ENCODE measurements at regions not wholly inside any gene's neighbourhood (a gene's known extent, or its start where the extent isn't known, plus 50 kb on each side); places are given as distances from the start of the nearest gene placed in this dataset.

DNA sequence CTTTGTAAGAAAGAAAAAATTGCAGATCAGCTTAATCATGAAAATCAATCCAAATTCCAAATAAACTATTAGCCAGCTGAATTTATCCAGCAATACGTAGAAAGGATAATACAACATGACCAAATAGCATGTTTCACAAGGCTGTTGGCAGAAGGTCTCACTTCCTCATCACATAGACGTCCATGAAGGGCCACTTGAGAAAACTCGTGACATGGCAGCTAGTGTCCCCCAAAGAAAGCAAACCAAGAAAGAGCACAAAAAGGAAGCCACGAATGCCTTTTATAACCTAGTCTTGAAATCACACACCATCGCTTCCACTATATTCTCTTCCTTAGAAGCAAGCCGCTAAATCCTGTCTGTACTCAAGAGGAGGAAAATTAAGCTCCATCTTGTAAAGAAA lies 105.6 kb upstream of the NRBF2 start:
- TF ChIP-seq ARNT (IDR thresholded peaks at IDR 0.05) = no peak
- TF ChIP-seq CTBP1 (IDR thresholded peaks at IDR 0.05; ENCODE audit: borderline replicate concordance) = no peak
- TF ChIP-seq FOXK2 (IDR thresholded peaks at IDR 0.05) = no peak
- TF ChIP-seq ZNF384 (IDR thresholded peaks at IDR 0.05) = no peak
